ENCODE measurements at regions not wholly inside any gene's neighbourhood (a gene's known extent, or its start where the extent isn't known, plus 50 kb on each side); places are given as distances from the start of the nearest gene placed in this dataset.
A peak's percentile ranks its signal among the peaks of the same experiment; 100 is the strongest.

GRCh38 chr1:221477252-221477651 is 264.6 kb downstream of the DUSP10 start:
- H3K36me3 ChIP-seq (ENCODE audit: control insufficient read depth, insufficient read depth, low read length): no peaks in the 10 kb centered on the region
- no peaks in the 10 kb centered on the region for H3K4me1 ChIP-seq (ENCODE audit: control insufficient read depth, insufficient read depth, low read length)
- no peak for DNase-seq (ENCODE audit: low read depth, low spot score)
- H3K4me3 ChIP-seq (ENCODE audit: low read length): no peak overlapping the region
- no CpG with 5 or more reads among the region's 3 CpGs for WGBS (ENCODE audit: insufficient coverage, insufficient read length)
- H3K9me3 ChIP-seq (ENCODE audit: control insufficient read depth, insufficient read depth, low read length): no peaks in the 10 kb centered on the region
- no peak overlapping the region for H3K27ac ChIP-seq (ENCODE audit: low read length)
- H3K27me3 ChIP-seq (ENCODE audit: control insufficient read depth, insufficient read depth, low read length): 0 out of 2 replicates have a peak, but pooled peaks cover 1% of the 10 kb centered on the region

GRCh38 chr1:221478050-221478949 is 263.6 kb downstream of the DUSP10 start:
- DNase-seq (ENCODE audit: low read depth, low spot score): peak; percentile 25

GRCh38 chr1:221487781-221488524 is 253.9 kb downstream of the DUSP10 start:
- Histone ChIP-seq H3K9me3 (ENCODE audit: control insufficient read depth, insufficient read depth, low read length) (no peaks in the 10 kb centered on the region), H3K4me1 (ENCODE audit: control insufficient read depth, insufficient read depth, low read length) (no peaks in the 10 kb centered on the region), H3K36me3 (ENCODE audit: control insufficient read depth, insufficient read depth, low read length) (no peaks in the 10 kb centered on the region), H3K27ac (ENCODE audit: low read length) (no peak overlapping the region), H3K4me3 (ENCODE audit: low read length) (no peak overlapping the region), H3K27me3 (ENCODE audit: control insufficient read depth, insufficient read depth, low read length) (no peaks in the 10 kb centered on the region)
- no CpG with 5 or more reads among the region's 8 CpGs for WGBS (ENCODE audit: insufficient coverage, insufficient read length)
- no peak for DNase-seq (ENCODE audit: low read depth, low spot score)

More at GRCh38 chr1:221478050-221478949, 263.6 kb downstream of the DUSP10 start:
- Histone ChIP-seq H3K4me3 (ENCODE audit: low read length) (no peak overlapping the region), H3K27ac (ENCODE audit: low read length) (no peak overlapping the region), H3K36me3 (ENCODE audit: control insufficient read depth, insufficient read depth, low read length) (no peaks in the 10 kb centered on the region), H3K4me1 (ENCODE audit: control insufficient read depth, insufficient read depth, low read length) (no peaks in the 10 kb centered on the region), H3K9me3 (ENCODE audit: control insufficient read depth, insufficient read depth, low read length) (no peaks in the 10 kb centered on the region), H3K27me3 (ENCODE audit: control insufficient read depth, insufficient read depth, low read length) (0 out of 2 replicates have a peak, but pooled peaks cover 1% of the 10 kb centered on the region)
- WGBS (ENCODE audit: insufficient coverage, insufficient read length): no CpG with 5 or more reads among the region's 8 CpGs

GRCh38 chr1:221488550-221488949 is 253.3 kb downstream of the DUSP10 start:
- H3K4me3 ChIP-seq (ENCODE audit: low read length): no peak overlapping the region
- no peaks in the 10 kb centered on the region for H3K36me3 ChIP-seq (ENCODE audit: control insufficient read depth, insufficient read depth, low read length)
- no peaks in the 10 kb centered on the region for H3K4me1 ChIP-seq (ENCODE audit: control insufficient read depth, insufficient read depth, low read length)
- H3K27me3 ChIP-seq (ENCODE audit: control insufficient read depth, insufficient read depth, low read length): no peaks in the 10 kb centered on the region
- no peaks in the 10 kb centered on the region for H3K9me3 ChIP-seq (ENCODE audit: control insufficient read depth, insufficient read depth, low read length)
- WGBS (ENCODE audit: insufficient coverage, insufficient read length): no CpG with 5 or more reads among the region's 1 CpG
- DNase-seq (ENCODE audit: low read depth, low spot score): no peak
- no peak overlapping the region for H3K27ac ChIP-seq (ENCODE audit: low read length)

- Histone ChIP-seq H3K4me3 (ENCODE audit: low read length) (no peak overlapping the region), H3K27ac (ENCODE audit: low read length) (no peak overlapping the region), H3K4me1 (ENCODE audit: control insufficient read depth, insufficient read depth, low read length) (no peaks in the 10 kb centered on the region), H3K9me3 (ENCODE audit: control insufficient read depth, insufficient read depth, low read length) (no peaks in the 10 kb centered on the region), H3K36me3 (ENCODE audit: control insufficient read depth, insufficient read depth, low read length) (no peaks in the 10 kb centered on the region), H3K27me3 (ENCODE audit: control insufficient read depth, insufficient read depth, low read length) (no peaks in the 10 kb centered on the region)
- DNase-seq (ENCODE audit: low read depth, low spot score): no peak
- no CpG with 5 or more reads among the region's 2 CpGs for WGBS (ENCODE audit: insufficient coverage, insufficient read length)
These were observed 247.2 kb downstream of the DUSP10 start for GRCh38 chr1:221494670-221495069.

- H3K27ac ChIP-seq (ENCODE audit: low read length): no peak overlapping the region
- H3K9me3 ChIP-seq (ENCODE audit: control insufficient read depth, insufficient read depth, low read length): no peaks in the 10 kb centered on the region
- H3K27me3 ChIP-seq (ENCODE audit: control insufficient read depth, insufficient read depth, low read length): no peaks in the 10 kb centered on the region
- H3K36me3 ChIP-seq (ENCODE audit: control insufficient read depth, insufficient read depth, low read length): no peaks in the 10 kb centered on the region
- DNase-seq (ENCODE audit: low read depth, low spot score): no peak
- no peak overlapping the region for H3K4me3 ChIP-seq (ENCODE audit: low read length)
- no CpG with 5 or more reads among the region's 3 CpGs for WGBS (ENCODE audit: insufficient coverage, insufficient read length)
- no peaks in the 10 kb centered on the region for H3K4me1 ChIP-seq (ENCODE audit: control insufficient read depth, insufficient read depth, low read length)
These were observed 244.8 kb downstream of the DUSP10 start for GRCh38 chr1:221497046-221497445.

- no CpG with 5 or more reads among the region's 4 CpGs for WGBS (ENCODE audit: insufficient coverage, insufficient read length)
- Histone ChIP-seq H3K4me1 (ENCODE audit: control insufficient read depth, insufficient read depth, low read length) (no peaks in the 10 kb centered on the region), H3K4me3 (ENCODE audit: low read length) (no peak overlapping the region), H3K27ac (ENCODE audit: low read length) (no peak overlapping the region), H3K36me3 (ENCODE audit: control insufficient read depth, insufficient read depth, low read length) (no peaks in the 10 kb centered on the region), H3K9me3 (ENCODE audit: control insufficient read depth, insufficient read depth, low read length) (no peaks in the 10 kb centered on the region), H3K27me3 (ENCODE audit: control insufficient read depth, insufficient read depth, low read length) (no peaks in the 10 kb centered on the region)
- DNase-seq (ENCODE audit: low read depth, low spot score): no peak
These were observed 238.6 kb downstream of the DUSP10 start for GRCh38 chr1:221503268-221503667.

- Histone ChIP-seq H3K4me1 (ENCODE audit: control insufficient read depth, insufficient read depth, low read length) (no peaks in the 10 kb centered on the region), H3K4me3 (ENCODE audit: low read length) (no peak overlapping the region), H3K9me3 (ENCODE audit: control insufficient read depth, insufficient read depth, low read length) (no peaks in the 10 kb centered on the region), H3K27me3 (ENCODE audit: control insufficient read depth, insufficient read depth, low read length) (no peaks in the 10 kb centered on the region), H3K36me3 (ENCODE audit: control insufficient read depth, insufficient read depth, low read length) (no peaks in the 10 kb centered on the region), H3K27ac (ENCODE audit: low read length) (no peak overlapping the region)
- no peak for DNase-seq (ENCODE audit: low read depth, low spot score)
- WGBS (ENCODE audit: insufficient coverage, insufficient read length): no CpG with 5 or more reads among the region's 3 CpGs
These were observed 232.1 kb downstream of the DUSP10 start for GRCh38 chr1:221509575-221510355.

- no CpG with 5 or more reads among the region's 3 CpGs for WGBS (ENCODE audit: insufficient coverage, insufficient read length)
- DNase-seq (ENCODE audit: low read depth, low spot score): no peak
These were observed 230.9 kb downstream of the DUSP10 start for GRCh38 chr1:221510793-221511503.

More at GRCh38 chr1:221510793-221511503, 230.9 kb downstream of the DUSP10 start:
- H3K36me3 ChIP-seq (ENCODE audit: control insufficient read depth, insufficient read depth, low read length): no peaks in the 10 kb centered on the region
- H3K9me3 ChIP-seq (ENCODE audit: control insufficient read depth, insufficient read depth, low read length): no peaks in the 10 kb centered on the region
- H3K4me3 ChIP-seq (ENCODE audit: low read length): no peak overlapping the region
- H3K4me1 ChIP-seq (ENCODE audit: control insufficient read depth, insufficient read depth, low read length): no peaks in the 10 kb centered on the region
- no peaks in the 10 kb centered on the region for H3K27me3 ChIP-seq (ENCODE audit: control insufficient read depth, insufficient read depth, low read length)
- no peak overlapping the region for H3K27ac ChIP-seq (ENCODE audit: low read length)

Measured in iPS DF 6.9 (cell line).